K562 (cell line): ENCODE measurements at regions not wholly inside any gene's neighbourhood (a gene's known extent, or its start where the extent isn't known, plus 50 kb on each side); places are given as distances from the start of the nearest gene placed in this dataset.

Experiments used
- CBX3 ChIP-seq, 2 experiments: IDR thresholded peaks; 1 replicate in 1 of 2; 2 replicates in 1 of 2; pipeline ENCODE4 v1.6.1; 2012; ENCODE audit warnings: inconsistent platforms in 2 of 2, low read length in 2 of 2, borderline replicate concordance in 1 of 2, control low read depth in 1 of 2
- DPF2 ChIP-seq: fragments of 450-650 bp; IDR thresholded peaks from 2 replicates; pipeline ENCODE4 v1.6.1; 2016
- ETV6 ChIP-seq, 3 experiments: fragments of 150-350 bp in 1 of 3; sonication (generic) in 1 of 3; formaldehyde crosslinking in 1 of 3; IDR thresholded peaks; 2 replicates each; pipeline versions ENCODE4 v1.6.1 to v1.8.0; 2014 to 2022; ENCODE audit warnings: borderline replicate concordance in 2 of 3, low read depth in 2 of 3, antibody characterized with exemption in 1 of 3, low read length in 1 of 3, mild to moderate bottlenecking in 1 of 3, missing genetic modification reagents in 1 of 3
- EZH2 ChIP-seq: IDR thresholded peaks from 2 replicates; pipeline ENCODE4 v1.6.1; 2012; ENCODE audit warnings: low read depth, mild to moderate bottlenecking, inconsistent platforms, low read length, borderline replicate concordance
- KLF6 ChIP-seq: fragments of 250-450 bp; sonication (Bioruptor Pico); IDR thresholded peaks from 2 replicates; pipeline ENCODE4 v1.4.0; 2020; ENCODE audit warnings: mild to moderate bottlenecking, moderate library complexity, borderline replicate concordance
- MTA3 ChIP-seq: fragments of 450-650 bp; formaldehyde crosslinking; IDR thresholded peaks from 2 replicates; pipeline ENCODE4 v1.6.1; 2017; ENCODE audit warnings: mild to moderate bottlenecking, borderline replicate concordance
- NFE2 ChIP-seq: IDR thresholded peaks from 2 replicates; pipeline ENCODE4 v1.6.1; 2014; ENCODE audit warnings: antibody characterized with exemption, low read depth
- PHTF2 ChIP-seq: fragments of 250-450 bp; sonication (Bioruptor Pico); IDR thresholded peaks from 2 replicates; pipeline ENCODE4 v1.5.0; 2021; ENCODE audit warnings: mild to moderate bottlenecking
- SMARCA4 ChIP-seq: fragments of 450-650 bp; IDR thresholded peaks from 2 replicates; pipeline ENCODE4 v1.6.1; 2016
- SMARCE1 ChIP-seq: fragments of 450-650 bp; IDR thresholded peaks from 2 replicates; pipeline ENCODE4 v1.7.1; 2016; ENCODE audit warnings: mild to moderate bottlenecking
- SP1 ChIP-seq: sonication (generic); formaldehyde crosslinking; IDR thresholded peaks from 2 replicates; pipeline ENCODE4 v1.8.1; 2022; ENCODE audit warnings: mild to moderate bottlenecking, missing genetic modification reagents
- TAF1 ChIP-seq: IDR thresholded peaks from 2 replicates; pipeline ENCODE4 v1.6.1; 2011; ENCODE audit warnings: mild to moderate bottlenecking, low read length, moderate library complexity; ENCODE audit not compliant: insufficient read depth, control insufficient read depth, severe bottlenecking; ENCODE audit errors: extremely low read depth
- ZKSCAN1 ChIP-seq: fragments of 150-350 bp; IDR thresholded peaks from 2 replicates; pipeline ENCODE4 v1.6.1; 2016; ENCODE audit warnings: low read depth, low read length
- ZNF316 ChIP-seq: fragments of 450-650 bp; IDR thresholded peaks from 2 replicates; pipeline ENCODE4 v1.6.1; 2016
- ZNF589 ChIP-seq: fragments of 200-800 bp; sonication (Bioruptor generic); IDR thresholded peaks from 2 replicates; pipeline ENCODE4 v1.6.1; 2016; ENCODE audit warnings: low read depth, missing genetic modification characterization, missing compliant biosample characterization
- ZSCAN32 ChIP-seq: fragments of 450-650 bp; formaldehyde crosslinking; IDR thresholded peaks from 2 replicates; pipeline ENCODE4 v1.4.0; 2020; ENCODE audit warnings: mild to moderate bottlenecking, moderate library complexity
- TF ChIP-seq, protein P1 (sequence below): fragments of 250-450 bp; sonication (Bioruptor Pico); IDR thresholded peaks from 2 replicates; pipeline ENCODE4 v1.8.0; 2022; ENCODE audit warnings: inconsistent platforms, mild to moderate bottlenecking, moderate library complexity, borderline replicate concordance
- TF ChIP-seq, protein P2 (sequence below): fragments of 200-800 bp; sonication (Bioruptor generic); IDR thresholded peaks from 2 replicates; pipeline ENCODE4 v1.6.1; 2017; ENCODE audit warnings: missing genetic modification characterization, missing compliant biosample characterization
- TF ChIP-seq, protein P3 (sequence below): sonication (generic); formaldehyde crosslinking; IDR thresholded peaks from 2 replicates; pipeline ENCODE4 v1.8.0; 2022; ENCODE audit warnings: mild to moderate bottlenecking, missing genetic modification reagents
- TF ChIP-seq, protein P4 (sequence below): fragments of 250-450 bp; sonication (Bioruptor Pico); IDR thresholded peaks from 2 replicates; pipeline ENCODE4 v1.4.0; 2020; ENCODE audit warnings: mild to moderate bottlenecking

DNA sequence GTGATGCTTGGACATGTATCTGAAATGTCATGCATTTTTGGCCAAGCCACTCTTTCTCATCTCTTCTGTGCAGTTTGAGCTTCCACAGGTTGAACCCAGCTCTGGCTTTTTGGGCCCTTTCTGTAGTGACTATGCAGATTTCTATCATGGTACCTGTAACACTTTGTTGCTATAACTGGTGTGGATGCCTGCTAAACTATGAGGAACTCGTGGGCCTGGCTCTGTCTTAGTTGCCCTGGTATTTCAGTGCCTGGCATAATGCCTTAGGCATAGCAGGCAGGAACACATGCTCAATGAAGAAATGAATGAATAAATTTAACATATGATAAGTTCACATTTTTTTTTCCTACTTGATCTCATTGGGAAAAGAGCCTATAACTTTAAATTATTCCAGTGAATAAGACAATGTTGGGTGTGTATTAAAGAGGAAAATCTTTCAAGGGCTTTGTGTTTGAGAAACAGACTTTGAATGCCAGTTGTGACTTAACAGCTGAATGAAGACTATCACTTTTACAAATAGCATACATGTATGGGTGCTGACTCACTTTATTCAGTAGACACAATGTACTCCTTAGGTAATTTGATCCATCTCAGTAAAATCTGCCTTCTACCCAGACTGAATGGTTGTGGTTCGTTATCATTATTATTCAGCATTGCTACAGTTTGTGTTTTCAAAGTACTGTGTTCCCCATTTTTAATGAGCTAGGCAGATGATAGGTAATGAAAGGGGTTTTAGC, 86.4 kb upstream of the MAP4K3 start (continued):
- TF ChIP-seq ETV6 (IDR thresholded peaks at IDR 0.05; ENCODE audit: borderline replicate concordance in 1 of 2, low read depth in 2 of 2, low read length in 1 of 2) (no peak), ETV6 (CRISPR knock-in tag; IDR thresholded peaks at IDR 0.05; ENCODE audit: borderline replicate concordance) (no peak), DPF2 (no peak; the same call in 1 of the 2 replicates), SMARCA4 (peak; percentile 58), MTA3 (no peak), KLF6 (CRISPR knock-in tag) (no peak), ZSCAN32 (CRISPR knock-in tag) (no peak), PHTF2 (no peak), ZNF316 (peak; percentile 62), EZH2 (no peak), SMARCE1 (no peak), ZNF589 (CRISPR knock-in tag) (no peak), NFE2 (peak; percentile 85), TAF1 (no peak), ZKSCAN1 (no peak), CBX3 (IDR thresholded peaks at IDR 0.05; ENCODE audit: borderline replicate concordance in 1 of 2, low read length in 2 of 2) (no peak), SP1 (CRISPR knock-in tag) (no peak)
- TF ChIP-seq, protein P1, sequence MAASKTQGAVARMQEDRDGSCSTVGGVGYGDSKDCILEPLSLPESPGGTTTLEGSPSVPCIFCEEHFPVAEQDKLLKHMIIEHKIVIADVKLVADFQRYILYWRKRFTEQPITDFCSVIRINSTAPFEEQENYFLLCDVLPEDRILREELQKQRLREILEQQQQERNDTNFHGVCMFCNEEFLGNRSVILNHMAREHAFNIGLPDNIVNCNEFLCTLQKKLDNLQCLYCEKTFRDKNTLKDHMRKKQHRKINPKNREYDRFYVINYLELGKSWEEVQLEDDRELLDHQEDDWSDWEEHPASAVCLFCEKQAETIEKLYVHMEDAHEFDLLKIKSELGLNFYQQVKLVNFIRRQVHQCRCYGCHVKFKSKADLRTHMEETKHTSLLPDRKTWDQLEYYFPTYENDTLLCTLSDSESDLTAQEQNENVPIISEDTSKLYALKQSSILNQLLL (CRISPR knock-in tag) = no peak
- TF ChIP-seq, protein P2, sequence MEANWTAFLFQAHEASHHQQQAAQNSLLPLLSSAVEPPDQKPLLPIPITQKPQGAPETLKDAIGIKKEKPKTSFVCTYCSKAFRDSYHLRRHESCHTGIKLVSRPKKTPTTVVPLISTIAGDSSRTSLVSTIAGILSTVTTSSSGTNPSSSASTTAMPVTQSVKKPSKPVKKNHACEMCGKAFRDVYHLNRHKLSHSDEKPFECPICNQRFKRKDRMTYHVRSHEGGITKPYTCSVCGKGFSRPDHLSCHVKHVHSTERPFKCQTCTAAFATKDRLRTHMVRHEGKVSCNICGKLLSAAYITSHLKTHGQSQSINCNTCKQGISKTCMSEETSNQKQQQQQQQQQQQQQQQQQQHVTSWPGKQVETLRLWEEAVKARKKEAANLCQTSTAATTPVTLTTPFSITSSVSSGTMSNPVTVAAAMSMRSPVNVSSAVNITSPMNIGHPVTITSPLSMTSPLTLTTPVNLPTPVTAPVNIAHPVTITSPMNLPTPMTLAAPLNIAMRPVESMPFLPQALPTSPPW (CRISPR knock-in tag) = no peak
- TF ChIP-seq, protein P3, sequence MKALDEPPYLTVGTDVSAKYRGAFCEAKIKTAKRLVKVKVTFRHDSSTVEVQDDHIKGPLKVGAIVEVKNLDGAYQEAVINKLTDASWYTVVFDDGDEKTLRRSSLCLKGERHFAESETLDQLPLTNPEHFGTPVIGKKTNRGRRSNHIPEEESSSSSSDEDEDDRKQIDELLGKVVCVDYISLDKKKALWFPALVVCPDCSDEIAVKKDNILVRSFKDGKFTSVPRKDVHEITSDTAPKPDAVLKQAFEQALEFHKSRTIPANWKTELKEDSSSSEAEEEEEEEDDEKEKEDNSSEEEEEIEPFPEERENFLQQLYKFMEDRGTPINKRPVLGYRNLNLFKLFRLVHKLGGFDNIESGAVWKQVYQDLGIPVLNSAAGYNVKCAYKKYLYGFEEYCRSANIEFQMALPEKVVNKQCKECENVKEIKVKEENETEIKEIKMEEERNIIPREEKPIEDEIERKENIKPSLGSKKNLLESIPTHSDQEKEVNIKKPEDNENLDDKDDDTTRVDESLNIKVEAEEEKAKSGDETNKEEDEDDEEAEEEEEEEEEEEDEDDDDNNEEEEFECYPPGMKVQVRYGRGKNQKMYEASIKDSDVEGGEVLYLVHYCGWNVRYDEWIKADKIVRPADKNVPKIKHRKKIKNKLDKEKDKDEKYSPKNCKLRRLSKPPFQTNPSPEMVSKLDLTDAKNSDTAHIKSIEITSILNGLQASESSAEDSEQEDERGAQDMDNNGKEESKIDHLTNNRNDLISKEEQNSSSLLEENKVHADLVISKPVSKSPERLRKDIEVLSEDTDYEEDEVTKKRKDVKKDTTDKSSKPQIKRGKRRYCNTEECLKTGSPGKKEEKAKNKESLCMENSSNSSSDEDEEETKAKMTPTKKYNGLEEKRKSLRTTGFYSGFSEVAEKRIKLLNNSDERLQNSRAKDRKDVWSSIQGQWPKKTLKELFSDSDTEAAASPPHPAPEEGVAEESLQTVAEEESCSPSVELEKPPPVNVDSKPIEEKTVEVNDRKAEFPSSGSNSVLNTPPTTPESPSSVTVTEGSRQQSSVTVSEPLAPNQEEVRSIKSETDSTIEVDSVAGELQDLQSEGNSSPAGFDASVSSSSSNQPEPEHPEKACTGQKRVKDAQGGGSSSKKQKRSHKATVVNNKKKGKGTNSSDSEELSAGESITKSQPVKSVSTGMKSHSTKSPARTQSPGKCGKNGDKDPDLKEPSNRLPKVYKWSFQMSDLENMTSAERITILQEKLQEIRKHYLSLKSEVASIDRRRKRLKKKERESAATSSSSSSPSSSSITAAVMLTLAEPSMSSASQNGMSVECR = no peak
- TF ChIP-seq, protein P4, sequence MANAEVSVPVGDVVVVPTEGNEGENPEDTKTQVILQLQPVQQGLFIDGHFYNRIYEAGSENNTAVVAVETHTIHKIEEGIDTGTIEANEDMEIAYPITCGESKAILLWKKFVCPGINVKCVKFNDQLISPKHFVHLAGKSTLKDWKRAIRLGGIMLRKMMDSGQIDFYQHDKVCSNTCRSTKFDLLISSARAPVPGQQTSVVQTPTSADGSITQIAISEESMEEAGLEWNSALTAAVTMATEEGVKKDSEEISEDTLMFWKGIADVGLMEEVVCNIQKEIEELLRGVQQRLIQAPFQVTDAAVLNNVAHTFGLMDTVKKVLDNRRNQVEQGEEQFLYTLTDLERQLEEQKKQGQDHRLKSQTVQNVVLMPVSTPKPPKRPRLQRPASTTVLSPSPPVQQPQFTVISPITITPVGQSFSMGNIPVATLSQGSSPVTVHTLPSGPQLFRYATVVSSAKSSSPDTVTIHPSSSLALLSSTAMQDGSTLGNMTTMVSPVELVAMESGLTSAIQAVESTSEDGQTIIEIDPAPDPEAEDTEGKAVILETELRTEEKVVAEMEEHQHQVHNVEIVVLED (CRISPR knock-in tag) = no peak
